ENCODE measurements at regions not wholly inside any gene's neighbourhood (a gene's known extent, or its start where the extent isn't known, plus 50 kb on each side); places are given as distances from the start of the nearest gene placed in this dataset.

DNA sequence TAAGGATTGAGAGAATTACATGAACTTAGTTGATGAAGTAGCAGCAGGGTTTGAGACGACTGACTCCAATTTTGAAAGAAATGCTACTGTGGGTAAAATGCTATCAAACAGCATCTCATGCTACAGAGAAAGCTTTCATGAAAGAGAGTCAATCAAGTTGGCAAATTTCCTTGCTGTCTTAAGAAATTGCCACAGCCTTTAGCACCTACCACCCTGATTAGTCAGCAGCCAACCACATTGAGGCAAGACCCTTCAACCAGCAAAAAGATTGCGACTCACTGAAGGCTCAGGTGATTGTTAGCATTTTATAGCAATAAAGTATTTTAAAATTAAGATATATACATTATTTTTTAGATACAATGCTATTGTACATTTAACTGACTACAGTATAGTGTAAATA is 80.9 kb downstream of the RAP2B start:
- H3K36me3 ChIP-seq = no peaks in the 10 kb centered on the region
- no peaks in the 10 kb centered on the region for H3K27me3 ChIP-seq
- no peak overlapping the region for H3K27ac ChIP-seq
- 90% methylated on average over 2 of the region's 2 CpGs for WGBS
- no peaks in the 10 kb centered on the region for H3K9me3 ChIP-seq
- DNase-seq (ENCODE audit: low spot score in 2 of 2) = no peak
- TF ChIP-seq CTCF (IDR thresholded peaks at IDR 0.05) = no peak
- no peak for TF ChIP-seq EP300 (IDR thresholded peaks at IDR 0.05)
- no peak overlapping the region for H3K4me3 ChIP-seq
- H3K4me1 ChIP-seq = peaks cover 3% of the 10 kb centered on the region

DNA sequence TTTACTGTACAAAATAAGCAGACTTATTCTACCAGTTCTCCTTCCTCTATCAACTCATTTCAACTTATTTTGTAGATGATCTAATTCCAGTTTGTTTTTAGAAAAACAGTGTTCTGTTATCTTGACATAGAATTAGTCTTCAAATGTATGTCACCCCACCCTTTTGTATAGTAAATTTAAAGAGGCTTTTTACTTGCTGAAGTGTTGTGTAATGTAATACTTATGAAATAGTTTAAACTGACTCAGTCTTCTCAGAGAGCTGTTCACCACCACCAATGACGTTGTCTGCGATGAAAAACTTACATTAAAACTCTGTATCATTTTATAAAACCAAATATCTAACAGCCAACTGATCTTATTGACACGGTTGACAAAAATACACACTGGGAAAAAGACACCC is 82.9 kb downstream of the RAP2B start:
- Histone ChIP-seq H3K27ac (no peak overlapping the region), H3K27me3 (no peaks in the 10 kb centered on the region), H3K9me3 (no peaks in the 10 kb centered on the region), H3K4me3 (no peak overlapping the region), H3K4me1 (peaks cover 3% of the 10 kb centered on the region), H3K36me3 (no peaks in the 10 kb centered on the region)
- DNase-seq (ENCODE audit: low spot score in 2 of 2) = no peak
- TF ChIP-seq EP300 (IDR thresholded peaks at IDR 0.05) (no peak), CTCF (IDR thresholded peaks at IDR 0.05) (no peak), POLR2AphosphoS5 (IDR thresholded peaks at IDR 0.05) (no peak), POLR2A (IDR thresholded peaks at IDR 0.05) (no peak)
- WGBS = 94% methylated on average over 3 of the region's 3 CpGs

GRCh38 chr3:153245661-153246060 is 83.6 kb downstream of the RAP2B start:
- H3K9me3 ChIP-seq = no peaks in the 10 kb centered on the region
- DNase-seq (ENCODE audit: low spot score in 2 of 2) = no peak
- TF ChIP-seq POLR2A (IDR thresholded peaks at IDR 0.05) = no peak
- TF ChIP-seq EP300 (IDR thresholded peaks at IDR 0.05) = no peak
- TF ChIP-seq CTCF (IDR thresholded peaks at IDR 0.05) = no peak
- TF ChIP-seq POLR2AphosphoS5 (IDR thresholded peaks at IDR 0.05) = no peak
- H3K4me1 ChIP-seq = peaks cover 3% of the 10 kb centered on the region
- no peaks in the 10 kb centered on the region for H3K36me3 ChIP-seq
- 94% methylated on average over 2 of the region's 2 CpGs for WGBS
- no peak overlapping the region for H3K4me3 ChIP-seq
- no peaks in the 10 kb centered on the region for H3K27me3 ChIP-seq
- no peak overlapping the region for H3K27ac ChIP-seq

DNA sequence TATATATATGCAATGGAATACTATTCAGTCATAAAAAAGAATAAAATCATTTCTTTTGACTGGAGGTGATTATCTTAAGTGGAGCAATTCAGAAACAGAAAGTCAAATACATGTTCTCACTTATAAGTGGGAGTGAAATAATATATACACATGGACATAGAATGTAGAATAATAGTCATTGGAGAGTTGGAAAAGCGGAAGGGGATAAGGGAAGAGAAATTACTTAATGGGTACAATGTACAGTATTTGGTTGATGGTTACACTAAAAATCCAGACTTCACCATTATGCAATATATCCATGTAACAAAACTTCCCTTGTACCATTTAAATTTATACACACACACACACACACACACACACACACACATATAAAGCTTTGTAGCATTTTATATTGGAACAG is 84.3 kb downstream of the RAP2B start:
- peaks cover 3% of the 10 kb centered on the region for H3K4me1 ChIP-seq
- WGBS = 28% methylated on average over 1 of the region's 1 CpG
- no peaks in the 10 kb centered on the region for H3K9me3 ChIP-seq
- H3K36me3 ChIP-seq = no peaks in the 10 kb centered on the region
- H3K4me3 ChIP-seq = no peak overlapping the region
- H3K27ac ChIP-seq = no peak overlapping the region
- DNase-seq (ENCODE audit: low spot score in 2 of 2) = no peak
- no peaks in the 10 kb centered on the region for H3K27me3 ChIP-seq
- TF ChIP-seq POLR2A (IDR thresholded peaks at IDR 0.05) (no peak), EP300 (IDR thresholded peaks at IDR 0.05) (no peak), POLR2AphosphoS5 (IDR thresholded peaks at IDR 0.05) (no peak), CTCF (IDR thresholded peaks at IDR 0.05) (no peak)

DNA sequence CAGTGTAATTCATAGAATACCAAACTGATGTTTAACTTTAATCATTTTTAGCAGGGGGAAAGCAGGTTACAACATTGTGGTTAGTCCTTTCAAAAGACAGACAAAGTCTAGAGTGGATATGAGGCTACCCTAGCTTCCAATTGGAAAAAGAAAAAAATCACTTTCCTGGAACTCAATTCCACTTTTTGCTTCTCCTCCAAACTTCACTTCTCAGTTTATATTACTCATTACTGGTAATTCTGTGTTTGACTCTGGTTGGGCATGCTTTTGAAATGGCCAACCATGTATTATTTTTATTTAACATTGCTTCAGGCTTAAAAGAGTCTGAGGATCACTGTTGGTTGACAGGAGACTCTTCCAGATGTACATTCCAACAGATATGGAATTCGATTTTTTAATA is 84.8 kb downstream of the RAP2B start:
- H3K9me3 ChIP-seq = no peaks in the 10 kb centered on the region
- H3K4me3 ChIP-seq = no peak overlapping the region
- no peaks in the 10 kb centered on the region for H3K36me3 ChIP-seq
- no peak for DNase-seq (ENCODE audit: low spot score in 2 of 2)
- WGBS = 16% methylated on average over 1 of the region's 1 CpG
- H3K4me1 ChIP-seq = peaks cover 3% of the 10 kb centered on the region
- TF ChIP-seq CTCF (IDR thresholded peaks at IDR 0.05) (no peak), POLR2A (IDR thresholded peaks at IDR 0.05) (no peak), POLR2AphosphoS5 (IDR thresholded peaks at IDR 0.05) (no peak), EP300 (IDR thresholded peaks at IDR 0.05) (no peak)
- H3K27ac ChIP-seq = peak overlapping the region; percentile 64
- H3K27me3 ChIP-seq = no peaks in the 10 kb centered on the region

All from suprapubic skin (tissue), 4 donors.